KOPT-K1 (cell line): ENCODE measurements at regions not wholly inside any gene's neighbourhood (a gene's known extent, or its start where the extent isn't known, plus 50 kb on each side); places are given as distances from the start of the nearest gene placed in this dataset.
"Not testable (repeated sequence)": the region's sequence is repeated elsewhere in the genome, so short reads cannot be mapped to it uniquely, and the experiment has no call there.

Experiments
- H3K27ac ChIP-seq: fragments of 200-600 bp; sonication (generic); 2 replicates; pipeline ENCODE4 v1.5.1; 2016; ENCODE audit warnings: antibody characterized with exemption, mild to moderate bottlenecking, low read depth, low read length; ENCODE audit not compliant: poor library complexity, severe bottlenecking
- H3K36me3 ChIP-seq: fragments of 200-600 bp; sonication (generic); 2 replicates; pipeline ENCODE4 v1.5.1; 2017; ENCODE audit warnings: antibody characterized with exemption, mild to moderate bottlenecking, low read length, moderate library complexity; ENCODE audit not compliant: insufficient read depth
- H3K9me3 ChIP-seq: fragments of 200-600 bp; sonication (generic); 2 replicates; pipeline ENCODE4 v1.5.1; 2017; ENCODE audit warnings: antibody characterized with exemption, low read length, mild to moderate bottlenecking; ENCODE audit not compliant: insufficient read depth, poor library complexity, severe bottlenecking

DNA sequence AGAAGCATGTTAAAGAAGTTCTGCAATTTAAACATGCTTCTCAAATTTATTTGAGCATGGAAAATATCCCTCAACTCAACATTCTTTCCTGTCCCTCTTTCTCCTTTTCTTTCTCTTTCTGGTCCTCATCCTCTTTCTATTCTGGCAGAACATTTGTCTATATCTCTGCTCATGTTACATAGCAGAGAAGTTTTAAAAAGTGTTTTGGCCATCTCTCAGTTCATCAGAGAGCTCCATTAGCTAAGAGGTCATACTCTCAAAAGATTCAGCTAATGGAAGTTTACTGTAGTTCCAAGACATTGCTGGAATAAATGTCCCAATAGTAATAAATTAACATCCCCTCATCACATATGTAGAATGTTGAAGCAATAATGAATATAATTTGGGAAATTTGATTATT, 53.5 kb downstream of the XCL2 start:
- Histone ChIP-seq H3K36me3 (no peaks in the 10 kb centered on the region), H3K9me3 (peaks cover 17% of the 10 kb centered on the region), H3K27ac (no peak overlapping the region)

- no peaks in the 10 kb centered on the region for H3K36me3 ChIP-seq
- H3K27ac ChIP-seq, result no peak overlapping the region
- peaks cover 17% of the 10 kb centered on the region for H3K9me3 ChIP-seq
Measured at GRCh38 chr1:168488138-168488537, 55.7 kb downstream of the XCL2 start.

DNA sequence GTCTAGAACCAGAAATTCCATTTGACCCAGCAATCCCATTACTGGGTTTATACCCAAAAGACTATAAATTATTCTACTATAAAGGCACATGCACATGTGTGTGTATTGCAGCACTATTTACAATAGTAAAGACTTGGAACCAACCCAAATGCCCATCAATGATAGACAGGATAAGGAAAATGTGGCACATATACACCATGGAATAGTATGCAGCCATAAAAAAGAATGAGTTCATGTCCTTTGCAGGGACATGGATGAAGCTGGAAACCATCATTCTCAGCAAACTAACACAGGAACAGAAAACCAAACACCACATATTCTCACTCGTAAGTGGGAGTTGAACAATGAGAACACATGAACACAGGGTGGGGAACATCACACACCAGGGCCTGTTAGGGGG, 57.0 kb downstream of the XCL2 start:
- not testable (repeated sequence) for H3K27ac ChIP-seq, H3K36me3 ChIP-seq
- H3K9me3 ChIP-seq, result peaks cover 17% of the 10 kb centered on the region

- H3K27ac ChIP-seq, result no peak overlapping the region
- H3K9me3 ChIP-seq, result peaks cover 10% of the 10 kb centered on the region
- no peaks in the 10 kb centered on the region for H3K36me3 ChIP-seq
Measured at GRCh38 chr1:168485048-168485447, 58.7 kb downstream of the XCL2 start.

- no peak overlapping the region for H3K27ac ChIP-seq
- H3K9me3 ChIP-seq, result peaks cover 10% of the 10 kb centered on the region
- H3K36me3 ChIP-seq, result no peaks in the 10 kb centered on the region
Measured at GRCh38 chr1:168484083-168484482, 59.7 kb downstream of the XCL2 start.

DNA sequence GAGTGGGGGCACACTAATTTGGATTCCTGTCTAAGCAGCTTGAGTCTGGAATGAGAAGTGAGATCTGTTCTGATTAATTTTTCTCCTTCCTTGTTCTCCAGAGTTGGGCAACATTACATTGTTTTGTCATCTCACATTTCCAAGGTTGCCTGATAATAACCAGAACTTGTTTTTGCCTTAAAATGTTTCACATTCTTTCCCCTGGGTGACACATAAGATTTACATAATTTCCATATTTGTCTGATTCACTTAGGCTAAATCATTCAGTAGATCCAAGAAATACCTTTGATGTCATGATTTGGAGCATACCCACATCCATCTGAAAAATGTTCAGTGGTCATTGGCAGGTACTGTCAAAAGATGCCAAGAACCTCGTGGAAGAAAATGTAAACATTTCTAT, 60.3 kb downstream of the XCL2 start:
- H3K27ac ChIP-seq, result no peak overlapping the region
- H3K9me3 ChIP-seq, result peaks cover 10% of the 10 kb centered on the region
- H3K36me3 ChIP-seq, result no peaks in the 10 kb centered on the region

GRCh38 chr1:168482106-168482505, 61.7 kb downstream of the XCL2 start:
- no peaks in the 10 kb centered on the region for H3K36me3 ChIP-seq

DNA sequence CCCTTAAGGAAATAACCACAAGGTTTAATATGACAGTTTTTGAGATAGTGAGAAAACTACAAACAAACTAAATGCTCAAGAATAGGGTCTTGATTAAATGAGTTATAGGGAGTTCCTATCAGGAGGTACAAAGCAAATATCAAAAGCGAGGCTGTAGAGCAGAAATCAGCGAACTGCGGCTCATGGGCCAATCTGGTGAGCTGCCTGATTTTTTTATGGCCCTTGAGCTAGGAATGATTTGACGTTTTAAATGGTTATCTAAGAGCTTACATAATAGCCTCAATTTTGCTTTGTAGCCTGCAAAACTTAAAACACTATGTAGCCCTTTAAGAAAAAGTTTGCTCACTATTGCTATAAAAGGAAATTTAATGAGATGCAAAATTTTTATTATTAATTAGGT, 62.2 kb downstream of the XCL2 start:
- Histone ChIP-seq H3K36me3 (no peaks in the 10 kb centered on the region), H3K9me3 (peaks cover 8% of the 10 kb centered on the region), H3K27ac (no peak overlapping the region)

More at GRCh38 chr1:168482106-168482505, 61.7 kb downstream of the XCL2 start:
- Histone ChIP-seq H3K27ac (no peak overlapping the region), H3K9me3 (peaks cover 10% of the 10 kb centered on the region)

DNA sequence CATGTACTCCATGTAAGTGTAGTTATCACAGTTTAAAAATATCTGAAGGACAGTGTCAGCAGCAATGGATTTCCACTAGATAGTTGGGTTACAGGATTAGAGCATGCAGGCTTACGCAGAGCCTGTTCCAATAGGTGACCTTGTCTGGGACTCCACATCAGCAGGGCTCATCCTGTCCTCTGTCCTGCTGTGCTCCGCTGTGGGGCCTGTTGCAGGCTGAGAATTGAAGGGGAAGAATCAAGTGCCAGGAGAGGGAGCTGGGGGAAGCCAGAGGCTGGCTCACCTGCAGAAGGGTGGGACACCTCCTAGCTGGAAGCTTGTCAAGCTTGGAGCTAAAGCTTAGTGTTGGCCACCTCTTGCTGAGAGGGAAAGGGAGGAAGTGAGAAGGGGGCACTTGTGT, 62.8 kb downstream of the XCL2 start:
- H3K36me3 ChIP-seq, result no peaks in the 10 kb centered on the region

GRCh38 chr1:168477792-168478191, 66.0 kb downstream of the XCL2 start:
- Histone ChIP-seq H3K9me3 (peaks cover 23% of the 10 kb centered on the region), H3K27ac (no peak overlapping the region)

More for the DNA sequence above, 62.8 kb downstream of the XCL2 start:
- H3K27ac ChIP-seq, result no peak overlapping the region
- H3K9me3 ChIP-seq, result peaks cover 2% of the 10 kb centered on the region

GRCh38 chr1:168476588-168477385, 67.0 kb downstream of the XCL2 start:
- no peak overlapping the region for H3K27ac ChIP-seq
- no peaks in the 10 kb centered on the region for H3K36me3 ChIP-seq
- peaks cover 24% of the 10 kb centered on the region for H3K9me3 ChIP-seq

More at GRCh38 chr1:168477792-168478191, 66.0 kb downstream of the XCL2 start:
- no peaks in the 10 kb centered on the region for H3K36me3 ChIP-seq

DNA sequence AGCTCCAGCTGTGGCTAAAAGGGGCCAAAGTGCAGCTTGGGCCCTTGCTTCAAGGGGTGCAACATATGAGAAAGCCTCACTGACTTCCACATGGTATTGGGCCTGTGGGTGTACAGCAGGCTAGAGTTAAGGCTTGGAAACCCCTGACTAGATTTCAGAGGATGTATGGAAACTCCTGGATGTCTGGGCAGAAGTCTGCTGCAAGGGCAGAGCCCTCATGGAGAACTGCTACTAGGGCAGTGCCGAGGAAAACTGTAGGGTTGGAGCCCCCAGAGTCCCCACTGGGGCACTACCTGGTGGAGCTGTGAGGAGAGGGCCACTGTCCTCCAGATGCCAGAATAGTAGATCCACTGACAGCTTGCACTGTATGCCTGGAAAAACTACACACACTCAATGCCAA, 69.5 kb downstream of the XCL2 start:
- no peaks in the 10 kb centered on the region for H3K36me3 ChIP-seq
- no peak overlapping the region for H3K27ac ChIP-seq
- peaks cover 24% of the 10 kb centered on the region for H3K9me3 ChIP-seq

- Histone ChIP-seq H3K36me3 (no peaks in the 10 kb centered on the region), H3K27ac (no peak overlapping the region), H3K9me3 (peaks cover 24% of the 10 kb centered on the region)
Measured at GRCh38 chr1:168473126-168473525, 70.7 kb downstream of the XCL2 start.

- no peaks in the 10 kb centered on the region for H3K36me3 ChIP-seq
- peaks cover 24% of the 10 kb centered on the region for H3K9me3 ChIP-seq
- no peak overlapping the region for H3K27ac ChIP-seq
Measured at GRCh38 chr1:168472223-168472622, 71.6 kb downstream of the XCL2 start.

GRCh38 chr1:168470901-168471431, 72.8 kb downstream of the XCL2 start:
- Histone ChIP-seq H3K36me3 (no peaks in the 10 kb centered on the region), H3K9me3 (peaks cover 24% of the 10 kb centered on the region), H3K27ac (no peak overlapping the region)

- peak overlapping the region; percentile 70 for H3K27ac ChIP-seq
- H3K36me3 ChIP-seq, result no peaks in the 10 kb centered on the region
- peaks cover 17% of the 10 kb centered on the region for H3K9me3 ChIP-seq
Measured at GRCh38 chr1:168469690-168470089, 74.1 kb downstream of the XCL2 start.
